ENCODE measurements at regions not wholly inside any gene's neighbourhood (a gene's known extent, or its start where the extent isn't known, plus 50 kb on each side); places are given as distances from the start of the nearest gene placed in this dataset.

DNA sequence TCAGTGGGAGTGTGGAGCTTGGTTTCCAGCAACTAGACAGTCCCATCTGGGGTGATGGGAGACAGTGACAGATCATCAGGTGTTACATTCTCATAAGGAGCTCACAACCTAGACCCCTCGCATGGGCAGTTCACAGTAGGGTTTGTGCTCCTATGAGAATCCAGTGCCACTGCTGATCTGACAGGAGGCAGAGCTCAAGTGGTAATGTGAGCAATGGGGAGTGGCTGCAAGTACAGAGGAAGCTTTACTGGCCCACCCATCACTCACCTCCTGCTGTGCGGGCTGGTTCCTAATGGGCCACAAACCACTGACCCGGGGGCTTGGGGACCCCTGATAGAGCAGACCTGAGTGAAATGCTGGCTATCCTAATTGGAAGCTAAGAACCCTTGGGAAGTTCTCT is 242.8 kb downstream of the BAMBI start (continued):
- TF ChIP-seq DMBX1 (CRISPR knock-in tag; IDR thresholded peaks at IDR 0.05; ENCODE audit: borderline replicate concordance) (no peak), ZNF354B (CRISPR knock-in tag; IDR thresholded peaks at IDR 0.05) (no peak), PRPF4 (IDR thresholded peaks at IDR 0.05; ENCODE audit: insufficient read depth, low read depth, low read length, poor library complexity, severe bottlenecking) (no peak), NR4A1 (CRISPR knock-in tag; IDR thresholded peaks at IDR 0.05) (no peak), NR4A1 (tag; IDR thresholded peaks at IDR 0.05) (no peak)
- TF ChIP-seq, protein P1, sequence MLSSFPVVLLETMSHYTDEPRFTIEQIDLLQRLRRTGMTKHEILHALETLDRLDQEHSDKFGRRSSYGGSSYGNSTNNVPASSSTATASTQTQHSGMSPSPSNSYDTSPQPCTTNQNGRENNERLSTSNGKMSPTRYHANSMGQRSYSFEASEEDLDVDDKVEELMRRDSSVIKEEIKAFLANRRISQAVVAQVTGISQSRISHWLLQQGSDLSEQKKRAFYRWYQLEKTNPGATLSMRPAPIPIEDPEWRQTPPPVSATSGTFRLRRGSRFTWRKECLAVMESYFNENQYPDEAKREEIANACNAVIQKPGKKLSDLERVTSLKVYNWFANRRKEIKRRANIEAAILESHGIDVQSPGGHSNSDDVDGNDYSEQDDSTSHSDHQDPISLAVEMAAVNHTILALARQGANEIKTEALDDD (IDR thresholded peaks at IDR 0.05) = no peak
- TF ChIP-seq, protein P2, sequence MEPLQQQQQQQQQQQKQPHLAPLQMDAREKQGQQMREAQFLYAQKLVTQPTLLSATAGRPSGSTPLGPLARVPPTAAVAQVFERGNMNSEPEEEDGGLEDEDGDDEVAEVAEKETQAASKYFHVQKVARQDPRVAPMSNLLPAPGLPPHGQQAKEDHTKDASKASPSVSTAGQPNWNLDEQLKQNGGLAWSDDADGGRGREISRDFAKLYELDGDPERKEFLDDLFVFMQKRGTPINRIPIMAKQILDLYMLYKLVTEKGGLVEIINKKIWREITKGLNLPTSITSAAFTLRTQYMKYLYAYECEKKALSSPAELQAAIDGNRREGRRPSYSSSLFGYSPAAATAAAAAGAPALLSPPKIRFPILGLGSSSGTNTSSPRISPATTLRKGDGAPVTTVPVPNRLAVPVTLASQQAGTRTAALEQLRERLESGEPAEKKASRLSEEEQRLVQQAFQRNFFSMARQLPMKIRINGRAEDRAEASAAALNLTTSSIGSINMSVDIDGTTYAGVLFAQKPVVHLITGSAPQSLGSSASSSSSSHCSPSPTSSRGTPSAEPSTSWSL (CRISPR knock-in tag; IDR thresholded peaks at IDR 0.05; ENCODE audit: borderline replicate concordance) = no peak
- TF ChIP-seq, protein P3, sequence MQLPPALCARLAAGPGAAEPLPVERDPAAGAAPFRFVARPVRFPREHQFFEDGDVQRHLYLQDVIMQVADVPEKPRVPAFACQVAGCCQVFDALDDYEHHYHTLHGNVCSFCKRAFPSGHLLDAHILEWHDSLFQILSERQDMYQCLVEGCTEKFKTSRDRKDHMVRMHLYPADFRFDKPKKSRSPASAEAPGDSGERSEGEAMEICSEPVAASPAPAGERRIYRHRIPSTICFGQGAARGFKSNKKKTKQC (CRISPR knock-in tag; IDR thresholded peaks at IDR 0.05) = no peak
- TF ChIP-seq, protein P4, sequence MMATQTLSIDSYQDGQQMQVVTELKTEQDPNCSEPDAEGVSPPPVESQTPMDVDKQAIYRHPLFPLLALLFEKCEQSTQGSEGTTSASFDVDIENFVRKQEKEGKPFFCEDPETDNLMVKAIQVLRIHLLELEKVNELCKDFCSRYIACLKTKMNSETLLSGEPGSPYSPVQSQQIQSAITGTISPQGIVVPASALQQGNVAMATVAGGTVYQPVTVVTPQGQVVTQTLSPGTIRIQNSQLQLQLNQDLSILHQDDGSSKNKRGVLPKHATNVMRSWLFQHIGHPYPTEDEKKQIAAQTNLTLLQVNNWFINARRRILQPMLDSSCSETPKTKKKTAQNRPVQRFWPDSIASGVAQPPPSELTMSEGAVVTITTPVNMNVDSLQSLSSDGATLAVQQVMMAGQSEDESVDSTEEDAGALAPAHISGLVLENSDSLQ (IDR thresholded peaks at IDR 0.05) = no peak
- TF ChIP-seq, protein P5, sequence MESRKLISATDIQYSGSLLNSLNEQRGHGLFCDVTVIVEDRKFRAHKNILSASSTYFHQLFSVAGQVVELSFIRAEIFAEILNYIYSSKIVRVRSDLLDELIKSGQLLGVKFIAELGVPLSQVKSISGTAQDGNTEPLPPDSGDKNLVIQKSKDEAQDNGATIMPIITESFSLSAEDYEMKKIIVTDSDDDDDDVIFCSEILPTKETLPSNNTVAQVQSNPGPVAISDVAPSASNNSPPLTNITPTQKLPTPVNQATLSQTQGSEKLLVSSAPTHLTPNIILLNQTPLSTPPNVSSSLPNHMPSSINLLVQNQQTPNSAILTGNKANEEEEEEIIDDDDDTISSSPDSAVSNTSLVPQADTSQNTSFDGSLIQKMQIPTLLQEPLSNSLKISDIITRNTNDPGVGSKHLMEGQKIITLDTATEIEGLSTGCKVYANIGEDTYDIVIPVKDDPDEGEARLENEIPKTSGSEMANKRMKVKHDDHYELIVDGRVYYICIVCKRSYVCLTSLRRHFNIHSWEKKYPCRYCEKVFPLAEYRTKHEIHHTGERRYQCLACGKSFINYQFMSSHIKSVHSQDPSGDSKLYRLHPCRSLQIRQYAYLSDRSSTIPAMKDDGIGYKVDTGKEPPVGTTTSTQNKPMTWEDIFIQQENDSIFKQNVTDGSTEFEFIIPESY (CRISPR knock-in tag; IDR thresholded peaks at IDR 0.05) = no peak
